GM21390 (cell line): ENCODE measurements at regions not wholly inside any gene's neighbourhood (a gene's known extent, or its start where the extent isn't known, plus 50 kb on each side); places are given as distances from the start of the nearest gene placed in this dataset.
"Not testable (repeated sequence)": the region's sequence is repeated elsewhere in the genome, so short reads cannot be mapped to it uniquely, and the experiment has no call there.

Source experiments
- ATAC-seq: cut with Tn5 transposase; IDR thresholded peaks from one replicate; pipeline ENCODE4 v1.9.1; 2021; ENCODE audit not compliant: unreplicated experiment

DNA sequence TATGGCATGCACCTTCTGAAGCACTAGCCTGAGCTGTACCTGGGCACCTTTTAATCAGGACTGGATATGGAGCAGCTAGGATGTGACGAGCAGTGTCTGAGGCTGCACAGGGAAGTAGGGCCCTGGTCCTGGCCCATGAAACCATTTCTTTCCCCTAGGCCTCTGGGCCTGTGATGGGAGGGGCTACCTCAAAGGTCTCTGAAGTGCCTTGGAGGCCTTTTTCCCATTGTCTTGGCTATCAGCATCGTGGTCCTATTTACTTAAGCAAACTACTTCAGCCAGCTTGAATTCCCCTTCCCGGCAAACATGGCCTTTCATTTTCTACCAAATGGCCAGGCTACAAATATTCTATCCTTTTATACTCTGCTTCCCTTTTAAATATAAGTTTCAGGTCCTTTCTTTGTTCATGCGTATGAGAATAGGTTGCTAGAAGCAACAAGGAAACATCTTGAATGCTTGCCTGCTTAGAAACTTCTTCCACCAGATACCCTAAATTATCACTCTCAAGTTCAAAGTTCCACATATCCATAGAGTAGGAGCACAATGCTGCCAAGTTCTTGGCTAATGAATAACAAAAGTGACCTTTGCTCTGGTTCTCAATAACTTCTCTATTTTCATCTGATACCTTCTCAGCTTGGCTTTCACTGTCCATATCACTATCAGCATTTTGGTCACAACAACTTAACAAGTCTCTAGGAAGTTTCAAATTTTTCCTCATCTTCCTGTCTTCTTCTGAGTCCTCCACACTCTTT, 673.1 kb downstream of the HTR1B start:
- no peak for ATAC-seq

- no peak for ATAC-seq
Observed at GRCh38 chr6:76789580-76789979, 673.7 kb downstream of the HTR1B start.

GRCh38 chr6:76788155-76788554, 675.1 kb downstream of the HTR1B start:
- ATAC-seq, result no peak

DNA sequence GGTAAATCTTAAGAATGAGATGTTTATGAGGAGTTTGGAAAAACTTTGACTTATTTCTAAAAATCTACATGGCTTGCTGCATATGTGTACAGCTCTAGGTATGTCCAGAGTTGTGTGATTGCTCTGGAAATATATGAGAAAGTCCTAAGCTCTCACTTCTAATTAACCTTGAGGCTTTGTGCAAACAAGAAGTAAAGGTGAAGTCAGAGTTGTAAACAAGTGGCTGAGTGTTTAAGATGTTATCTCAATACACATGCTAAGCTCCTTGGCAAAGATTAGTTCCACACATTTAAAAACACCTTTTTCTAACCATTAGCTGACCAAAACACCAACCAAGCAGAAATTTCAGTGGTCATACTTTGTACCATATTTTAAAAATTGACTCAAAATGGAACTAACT, 684.2 kb downstream of the HTR1B start:
- no peak for ATAC-seq

- no peak for ATAC-seq
Observed at GRCh38 chr6:76776876-76777275, 686.4 kb downstream of the HTR1B start.

DNA sequence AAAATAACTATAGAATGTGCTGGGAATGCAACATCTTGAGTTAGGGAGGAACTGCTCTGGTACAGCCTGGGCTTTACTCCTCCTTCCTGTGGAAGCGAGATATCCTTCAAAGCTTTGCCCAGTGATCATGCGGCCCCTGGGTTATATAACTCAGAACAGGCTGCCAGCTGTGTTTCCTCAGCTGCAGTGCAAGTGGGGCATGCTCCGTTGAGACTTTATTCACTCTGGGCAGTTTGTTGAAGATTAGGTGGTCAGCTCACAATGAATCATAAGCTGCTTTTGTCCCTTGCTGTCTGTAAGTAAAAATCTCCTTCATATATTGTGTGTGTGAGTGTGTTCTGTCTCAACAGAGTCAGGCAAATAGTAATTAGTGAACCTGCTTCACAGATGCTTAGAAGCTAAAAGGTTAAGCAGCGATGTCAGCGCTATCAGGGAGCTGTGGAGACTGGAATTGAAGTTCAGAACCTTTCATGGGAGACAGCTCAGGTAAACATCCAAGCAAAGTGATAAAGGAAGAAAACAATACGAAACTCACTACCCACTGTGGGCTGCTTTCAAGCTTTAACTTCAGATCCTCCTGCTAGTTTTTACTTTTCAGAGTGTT, 688.4 kb downstream of the HTR1B start:
- ATAC-seq, result no peak

DNA sequence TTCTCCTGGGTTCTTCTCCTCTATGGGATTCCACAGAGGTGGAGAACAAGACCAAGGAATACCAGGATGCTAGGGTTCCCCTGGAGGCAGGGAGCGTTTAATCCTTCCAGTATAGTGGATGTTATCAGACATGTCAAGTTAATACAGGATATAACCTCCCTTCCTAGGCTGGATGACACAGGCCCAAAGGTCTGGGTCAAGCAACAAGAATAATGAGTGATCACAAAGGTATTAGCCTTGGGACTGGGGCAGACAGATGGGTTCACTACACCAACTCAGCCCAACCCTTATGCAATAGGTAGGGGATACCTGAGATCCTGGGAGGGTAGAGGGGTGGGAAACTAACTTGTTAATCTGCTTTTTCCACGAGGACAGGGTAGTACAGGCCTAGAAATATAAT, 690.3 kb downstream of the HTR1B start:
- no peak for ATAC-seq

DNA sequence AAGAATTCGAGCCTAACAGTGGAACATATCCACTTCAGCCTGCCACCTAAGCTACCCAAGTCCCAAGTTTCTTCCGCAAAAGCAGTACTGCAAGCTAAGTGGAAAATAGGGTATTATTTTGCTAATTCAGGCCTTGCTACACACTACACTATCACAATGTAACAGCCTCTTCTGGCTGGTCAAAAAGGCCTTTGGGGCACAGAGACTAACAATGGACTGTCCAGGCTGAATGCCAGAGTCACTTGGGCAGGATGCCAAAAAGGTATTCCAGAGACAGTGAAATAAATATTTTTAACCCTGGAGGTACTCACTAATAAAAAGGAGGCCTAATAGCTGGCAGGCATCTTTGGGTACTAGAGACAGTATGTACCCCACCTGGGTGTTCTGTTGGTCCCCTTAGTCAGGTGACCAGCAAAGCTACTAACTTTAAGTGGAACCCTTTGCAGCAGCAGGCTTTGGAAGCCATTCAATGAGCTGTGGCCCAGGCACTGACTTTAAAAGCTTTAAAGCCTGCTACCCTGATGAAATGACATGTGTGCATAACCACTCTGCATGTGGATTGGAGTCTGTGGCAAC, 692.1 kb downstream of the HTR1B start:
- no peak for ATAC-seq

- ATAC-seq, result no peak
Observed at GRCh38 chr6:76770281-76770680, 693.0 kb downstream of the HTR1B start.

GRCh38 chr6:76768556-76768955, 694.7 kb downstream of the HTR1B start:
- no peak for ATAC-seq

DNA sequence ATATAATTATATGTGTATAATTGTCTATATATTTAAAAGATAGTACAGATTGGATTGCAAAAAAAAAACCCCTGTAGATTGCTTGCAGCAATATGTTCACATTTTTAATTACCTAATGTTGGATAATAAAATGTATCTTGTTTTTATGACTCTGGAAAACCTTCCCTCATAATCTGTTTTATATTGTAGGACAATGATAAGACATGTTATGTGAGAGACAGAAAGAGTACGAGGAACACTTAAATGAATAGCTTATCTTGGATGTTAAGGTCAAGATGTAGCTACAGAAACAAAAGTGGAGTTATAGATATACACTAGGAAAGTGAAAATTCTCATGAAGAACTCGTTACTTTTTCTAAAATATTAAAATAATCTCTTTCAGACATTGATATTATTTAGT, 691.6 kb upstream of the IMPG1 start:
- no peak for ATAC-seq

DNA sequence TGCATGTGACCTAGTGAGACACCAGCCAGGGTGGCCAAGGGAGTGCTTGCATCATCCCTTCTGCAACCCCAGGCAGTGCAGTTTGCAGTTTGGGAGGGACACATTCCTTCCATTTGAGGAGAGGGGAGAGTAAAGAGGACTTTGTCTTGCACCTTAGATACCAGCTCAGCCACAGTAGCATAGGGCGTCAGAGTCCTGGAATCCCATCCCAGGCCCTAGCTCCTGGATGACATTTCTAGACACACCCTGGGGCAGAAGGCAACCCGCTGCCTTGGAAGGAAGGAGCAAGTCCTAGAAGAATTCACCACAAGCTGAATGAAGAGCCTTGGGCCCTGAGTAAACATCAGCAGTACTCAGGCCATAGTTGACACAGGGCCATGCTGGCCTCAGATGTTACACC, 680.4 kb upstream of the IMPG1 start:
- ATAC-seq, result no peak

DNA sequence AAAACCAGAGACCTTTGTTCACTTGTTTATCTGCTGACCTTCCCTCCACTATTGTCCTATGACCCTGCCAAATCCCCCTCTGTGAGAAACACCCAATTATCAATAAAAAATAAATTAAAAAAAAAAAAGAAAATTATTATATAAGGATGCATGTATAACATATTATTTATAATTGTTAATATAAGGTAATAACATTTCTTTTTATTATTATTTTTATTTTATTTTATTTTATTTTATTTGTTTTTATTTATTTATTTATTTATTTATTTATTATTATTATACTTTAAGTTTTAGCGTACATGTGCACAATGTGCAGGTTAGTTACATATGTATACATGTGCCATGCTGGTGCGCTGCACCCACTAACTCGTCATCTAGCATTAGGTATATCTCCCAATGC, 672.9 kb upstream of the IMPG1 start:
- ATAC-seq, result not testable (repeated sequence)

GRCh38 chr6:76744151-76744720, 671.8 kb upstream of the IMPG1 start:
- ATAC-seq, result not testable (repeated sequence)

DNA sequence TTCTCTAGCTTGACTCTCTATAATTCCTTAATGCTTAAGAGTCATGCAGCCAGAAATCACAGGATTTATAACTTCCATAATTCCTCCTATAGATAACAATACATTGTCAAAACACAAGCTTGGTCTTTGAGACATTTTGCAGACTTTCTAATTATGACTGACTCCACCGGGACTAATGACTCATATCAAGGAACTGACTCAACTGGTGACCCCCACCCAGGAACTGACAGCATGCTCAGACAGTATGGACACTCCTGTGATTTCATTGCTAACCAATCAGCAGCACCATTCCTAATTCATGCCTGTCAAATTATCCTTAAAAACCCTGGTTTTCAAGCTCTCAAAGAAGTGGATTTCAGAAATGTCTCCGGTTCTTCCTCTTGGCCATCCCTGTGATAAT, 670.5 kb upstream of the IMPG1 start:
- ATAC-seq, result no peak

GRCh38 chr6:76719449-76719848, 647.0 kb upstream of the IMPG1 start:
- ATAC-seq, result no peak

GRCh38 chr6:76708641-76709331, 636.3 kb upstream of the IMPG1 start:
- ATAC-seq, result no peak

GRCh38 chr6:76707630-76708029, 635.2 kb upstream of the IMPG1 start:
- no peak for ATAC-seq

DNA sequence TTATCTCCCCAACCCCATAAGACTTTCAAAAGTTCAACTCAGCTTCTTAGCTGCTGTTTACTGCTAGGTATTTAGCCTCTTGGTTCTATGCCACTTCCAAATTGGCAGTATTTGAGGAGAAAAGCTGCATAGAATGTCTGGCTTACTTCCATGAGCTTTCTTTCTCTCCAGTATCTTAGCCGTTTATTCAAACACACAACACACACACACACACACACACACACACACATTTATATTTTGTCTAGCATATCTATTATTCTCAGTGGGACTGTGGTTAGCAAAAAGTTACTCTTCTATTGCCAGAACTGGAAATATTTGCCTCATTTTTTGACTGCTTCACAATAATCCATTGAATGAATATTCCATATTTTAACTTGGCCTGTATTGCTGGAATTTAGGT, 634.2 kb upstream of the IMPG1 start:
- ATAC-seq, result no peak

DNA sequence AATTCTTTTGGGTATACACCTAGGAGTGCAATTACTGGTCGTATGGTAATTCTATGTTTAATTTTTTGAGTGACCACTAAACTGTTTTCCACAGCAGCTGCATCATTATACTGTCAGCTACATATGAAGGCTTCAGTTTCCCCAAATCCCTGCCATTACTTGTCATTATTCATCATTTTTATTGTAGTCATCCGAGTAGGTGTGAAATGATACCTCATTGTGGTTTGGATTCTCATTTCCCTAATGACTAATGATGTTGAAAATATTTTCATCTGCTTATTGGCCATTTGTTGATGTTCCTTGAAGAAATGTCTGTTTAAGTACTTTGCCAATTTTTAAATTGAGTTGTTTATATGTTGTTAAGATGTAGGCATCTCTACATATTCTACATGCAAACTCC, 633.6 kb upstream of the IMPG1 start:
- ATAC-seq, result no peak

- no peak for ATAC-seq
Observed at GRCh38 chr6:76703786-76704185, 631.3 kb upstream of the IMPG1 start.

DNA sequence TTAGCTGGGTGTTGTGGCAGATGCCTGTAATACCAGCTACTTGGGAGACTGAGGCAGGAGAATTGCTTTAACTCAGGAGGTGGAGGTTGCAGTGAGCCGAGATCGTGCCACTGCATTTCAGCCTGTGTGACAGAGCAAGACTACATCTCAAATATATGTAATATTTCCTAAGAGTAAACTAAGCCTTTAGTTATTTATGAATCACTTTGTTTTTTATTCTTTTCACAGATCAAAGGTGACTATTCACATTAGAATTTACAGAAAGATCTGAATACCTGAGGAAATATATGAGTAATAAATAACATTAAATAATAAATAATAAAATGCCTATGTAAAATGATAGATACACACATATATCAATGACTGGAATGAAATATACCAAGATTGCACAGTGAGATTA, 630.8 kb upstream of the IMPG1 start:
- no peak for ATAC-seq
